ENCODE measurements at regions not wholly inside any gene's neighbourhood (a gene's known extent, or its start where the extent isn't known, plus 50 kb on each side); places are given as distances from the start of the nearest gene placed in this dataset.
A peak's percentile ranks its signal among the peaks of the same experiment; 100 is the strongest.

GRCh38 chr2:65507102-65508069, 75.0 kb upstream of the SPRED2 start:
- no peak for DNase-seq (ENCODE audit: low spot score)
- FAIRE-seq = no peak

GRCh38 chr2:65504814-65505697, 72.7 kb upstream of the SPRED2 start:
- FAIRE-seq (no peak), DNase-seq (ENCODE audit: low spot score) (no peak)

GRCh38 chr2:65504201-65504600, 71.8 kb upstream of the SPRED2 start:
- FAIRE-seq (no peak), DNase-seq (ENCODE audit: low spot score) (no peak)

GRCh38 chr2:65503746-65504145, 71.3 kb upstream of the SPRED2 start:
- no peak for FAIRE-seq
- DNase-seq (ENCODE audit: low spot score) = no peak

- DNase-seq (ENCODE audit: low spot score) = no peak
- no peak for FAIRE-seq
Measured at GRCh38 chr2:65501836-65502235, 69.4 kb upstream of the SPRED2 start.

GRCh38 chr2:65501074-65501473, 68.7 kb upstream of the SPRED2 start:
- FAIRE-seq (no peak), DNase-seq (ENCODE audit: low spot score) (no peak)

- DNase-seq (ENCODE audit: low spot score) (no peak), FAIRE-seq (no peak)
Measured at GRCh38 chr2:65500310-65501040, 68.1 kb upstream of the SPRED2 start.

- DNase-seq (ENCODE audit: low spot score) = no peak
- FAIRE-seq = no peak
Measured at GRCh38 chr2:65499216-65499615, 66.8 kb upstream of the SPRED2 start.

- FAIRE-seq (no peak), DNase-seq (ENCODE audit: low spot score) (no peak)
Measured at GRCh38 chr2:65498396-65498795, 66.0 kb upstream of the SPRED2 start.

GRCh38 chr2:65495251-65495877, 63.0 kb upstream of the SPRED2 start:
- DNase-seq (ENCODE audit: low spot score) = no peak
- no peak for FAIRE-seq

- DNase-seq (ENCODE audit: low spot score) (no peak), FAIRE-seq (no peak)
Measured at GRCh38 chr2:65494078-65494477, 61.7 kb upstream of the SPRED2 start.

GRCh38 chr2:65491381-65491905, 59.0 kb upstream of the SPRED2 start:
- no peak for FAIRE-seq
- no peak for DNase-seq (ENCODE audit: low spot score)

GRCh38 chr2:65490222-65490621, 57.8 kb upstream of the SPRED2 start:
- FAIRE-seq = no peak
- DNase-seq (ENCODE audit: low spot score) = no peak

GRCh38 chr2:65489269-65489668, 56.9 kb upstream of the SPRED2 start:
- FAIRE-seq (no peak), DNase-seq (ENCODE audit: low spot score) (no peak)

- FAIRE-seq (no peak), DNase-seq (ENCODE audit: low spot score) (no peak)
Measured at GRCh38 chr2:65488527-65488926, 56.1 kb upstream of the SPRED2 start.

- no peak for DNase-seq (ENCODE audit: low spot score)
- no peak for FAIRE-seq
Measured at GRCh38 chr2:65487404-65487803, 55.0 kb upstream of the SPRED2 start.

- FAIRE-seq = no peak
- no peak for DNase-seq (ENCODE audit: low spot score)
Measured at GRCh38 chr2:65486802-65487201, 54.4 kb upstream of the SPRED2 start.

- DNase-seq (ENCODE audit: low spot score) (no peak), FAIRE-seq (no peak)
Measured at GRCh38 chr2:65486282-65486681, 53.9 kb upstream of the SPRED2 start.

- FAIRE-seq = no peak
- no peak for DNase-seq (ENCODE audit: low spot score)
Measured at GRCh38 chr2:65485839-65486238, 53.4 kb upstream of the SPRED2 start.

- FAIRE-seq (no peak), DNase-seq (ENCODE audit: low spot score) (peak; percentile 13)
Measured at GRCh38 chr2:65483763-65484162, 51.4 kb upstream of the SPRED2 start.

- DNase-seq (ENCODE audit: low spot score) (no peak), FAIRE-seq (no peak)
Measured at GRCh38 chr2:65482971-65483370, 50.6 kb upstream of the SPRED2 start.
